MM.1S (cell line): ENCODE measurements at regions not wholly inside any gene's neighbourhood (a gene's known extent, or its start where the extent isn't known, plus 50 kb on each side); places are given as distances from the start of the nearest gene placed in this dataset.

Source experiments
- DNase-seq: peaks from one replicate; pipeline ENCODE4 v3.0.0-alpha.2; 2015
- H2AFZ ChIP-seq: fragments of 300-600 bp; sonication (generic); 2 replicates; pipeline ENCODE4 v1.6.0; 2016; ENCODE audit warnings: antibody characterized with exemption, low read length
- H3F3A ChIP-seq: fragments of 300-600 bp; sonication (generic); 2 replicates; pipeline ENCODE4 v1.6.1; 2016; ENCODE audit warnings: mild to moderate bottlenecking, antibody characterized with exemption, low read length, moderate library complexity, mixed read lengths; ENCODE audit not compliant: insufficient read depth
- H3K27ac ChIP-seq: fragments of 300-600 bp; sonication (generic); 2 replicates; pipeline ENCODE4 v1.5.1; 2016; ENCODE audit warnings: mild to moderate bottlenecking, low read length
- H3K27me3 ChIP-seq: fragments of 300-600 bp; sonication (generic); replicated peaks from 2 replicates; pipeline ENCODE4 v1.6.0; 2016; ENCODE audit warnings: low read length; ENCODE audit not compliant: insufficient read depth
- H3K36me3 ChIP-seq: fragments of 300-600 bp; sonication (generic); replicated peaks from 2 replicates; pipeline ENCODE4 v1.6.1; 2016; ENCODE audit warnings: mild to moderate bottlenecking, low read length, mixed read lengths; ENCODE audit not compliant: insufficient read depth
- H3K4me1 ChIP-seq: fragments of 300-600 bp; sonication (generic); 2 replicates; pipeline ENCODE4 v1.6.1; 2016; ENCODE audit warnings: low read length, mixed read lengths
- H3K4me2 ChIP-seq: fragments of 300-600 bp; sonication (generic); 2 replicates; pipeline ENCODE4 v1.6.0; 2016; ENCODE audit warnings: low read depth, low read length
- H3K4me3 ChIP-seq: fragments of 300-600 bp; sonication (generic); 2 replicates; pipeline ENCODE4 v1.5.1; 2016; ENCODE audit warnings: low read length, mixed read lengths
- H3K79me2 ChIP-seq: fragments of 300-600 bp; sonication (generic); 2 replicates; pipeline ENCODE4 v1.6.1; 2016; ENCODE audit warnings: mixed run types, low read length, mixed read lengths
- H3K9ac ChIP-seq: fragments of 300-600 bp; sonication (generic); 2 replicates; pipeline ENCODE4 v1.6.1; 2016; ENCODE audit warnings: low read length, mixed read lengths
- H3K9me2 ChIP-seq: fragments of 300-600 bp; sonication (generic); replicated peaks from 2 replicates; pipeline ENCODE4 v1.6.1; 2016; ENCODE audit warnings: mild to moderate bottlenecking, low read length, mixed read lengths; ENCODE audit not compliant: insufficient read depth
- H3K9me3 ChIP-seq: fragments of 300-600 bp; sonication (generic); replicated peaks from 2 replicates; pipeline ENCODE4 v1.6.1; 2016; ENCODE audit warnings: mild to moderate bottlenecking, low read length, mixed read lengths; ENCODE audit not compliant: insufficient read depth
- H4K20me1 ChIP-seq: fragments of 300-600 bp; sonication (generic); 2 replicates; pipeline ENCODE4 v1.6.1; 2016; ENCODE audit warnings: mild to moderate bottlenecking, low read length, moderate library complexity, mixed read lengths; ENCODE audit not compliant: insufficient read depth
- CTCF ChIP-seq: fragments of 300-600 bp; sonication (generic); IDR thresholded peaks from 2 replicates; pipeline ENCODE4 v1.5.1; 2016; ENCODE audit warnings: antibody characterized with exemption, low read length, mixed read lengths
- EZH2 ChIP-seq: fragments of 300-600 bp; sonication (generic); optimal IDR thresholded peaks from 2 replicates; pipeline ENCODE3; 2017; ENCODE audit warnings: low read depth, mild to moderate bottlenecking, antibody characterized with exemption, low read length, mixed read lengths
- EZH2phosphoT487 ChIP-seq: fragments of 300-600 bp; sonication (generic); IDR thresholded peaks from 2 replicates; pipeline ENCODE4 v1.6.1; 2018; ENCODE audit warnings: antibody characterized with exemption, low read length

DNA sequence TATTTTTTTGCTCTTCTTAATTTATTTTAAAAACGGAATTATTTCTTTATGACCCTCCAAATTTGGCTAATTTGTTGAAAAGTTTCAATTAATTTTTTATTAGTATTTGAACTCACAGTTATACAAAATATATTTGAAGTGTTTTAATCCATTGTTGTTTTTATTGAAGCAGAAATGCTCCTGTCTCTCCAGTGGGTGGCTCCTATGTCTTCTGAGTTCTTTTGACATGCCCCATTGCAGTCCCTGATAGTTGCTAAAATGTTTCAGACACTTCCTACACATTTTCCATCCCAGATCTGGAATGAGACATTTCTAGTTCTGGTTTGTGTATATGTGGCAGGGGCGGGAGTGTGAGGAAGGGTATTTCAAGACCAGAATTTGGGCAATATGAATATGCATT lies 579.4 kb upstream of the PRR20A start:
- H3K9me3 ChIP-seq = no peaks in the 10 kb centered on the region
- no peaks in the 10 kb centered on the region for H4K20me1 ChIP-seq
- H3K36me3 ChIP-seq = no peaks in the 10 kb centered on the region
- no peak overlapping the region for H2AFZ ChIP-seq
- no peak overlapping the region for H3K9ac ChIP-seq
- TF ChIP-seq CTCF = no peak
- TF ChIP-seq EZH2phosphoT487 = no peak
- TF ChIP-seq EZH2 = no peak
- H3K4me1 ChIP-seq = no peaks in the 10 kb centered on the region
- H3K27me3 ChIP-seq = no peaks in the 10 kb centered on the region
- H3K4me3 ChIP-seq = no peak overlapping the region
- no peaks in the 10 kb centered on the region for H3K9me2 ChIP-seq
- no peak overlapping the region for H3K4me2 ChIP-seq
- no peaks in the 10 kb centered on the region for H3F3A ChIP-seq
- DNase-seq = no peak
- H3K27ac ChIP-seq = no peak overlapping the region
- H3K79me2 ChIP-seq = no peaks in the 10 kb centered on the region

DNA sequence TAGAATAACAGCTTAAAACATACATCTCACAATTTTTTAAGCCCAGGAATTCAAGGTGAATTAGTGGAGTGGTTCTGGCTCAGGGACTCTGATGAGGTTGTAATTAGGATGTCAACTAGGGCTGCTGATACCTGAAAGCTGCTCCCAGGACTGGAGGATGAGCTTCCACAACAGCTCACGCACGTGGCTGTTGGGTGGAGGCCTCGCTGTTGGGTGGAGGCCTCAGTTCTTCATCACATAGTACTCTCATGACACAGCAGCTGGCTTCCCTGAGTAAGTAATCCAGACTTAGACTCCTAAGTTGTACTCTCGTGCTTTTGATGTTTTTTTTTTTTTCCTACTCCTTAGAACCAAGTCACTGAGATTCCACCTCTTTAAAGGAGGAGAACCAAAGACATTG lies 577.1 kb upstream of the PRR20A start:
- no peaks in the 10 kb centered on the region for H3K36me3 ChIP-seq
- H3K9me2 ChIP-seq = no peaks in the 10 kb centered on the region
- no peak overlapping the region for H3K27ac ChIP-seq
- H3K4me1 ChIP-seq = no peaks in the 10 kb centered on the region
- no peaks in the 10 kb centered on the region for H3K9me3 ChIP-seq
- no peaks in the 10 kb centered on the region for H3K79me2 ChIP-seq
- H3K27me3 ChIP-seq = no peaks in the 10 kb centered on the region
- no peak overlapping the region for H2AFZ ChIP-seq
- no peaks in the 10 kb centered on the region for H4K20me1 ChIP-seq
- no peak for DNase-seq
- H3K4me3 ChIP-seq = no peak overlapping the region
- no peak overlapping the region for H3K4me2 ChIP-seq
- H3K9ac ChIP-seq = no peak overlapping the region
- TF ChIP-seq EZH2 = no peak
- TF ChIP-seq CTCF = no peak
- TF ChIP-seq EZH2phosphoT487 = no peak
- no peaks in the 10 kb centered on the region for H3F3A ChIP-seq

DNA sequence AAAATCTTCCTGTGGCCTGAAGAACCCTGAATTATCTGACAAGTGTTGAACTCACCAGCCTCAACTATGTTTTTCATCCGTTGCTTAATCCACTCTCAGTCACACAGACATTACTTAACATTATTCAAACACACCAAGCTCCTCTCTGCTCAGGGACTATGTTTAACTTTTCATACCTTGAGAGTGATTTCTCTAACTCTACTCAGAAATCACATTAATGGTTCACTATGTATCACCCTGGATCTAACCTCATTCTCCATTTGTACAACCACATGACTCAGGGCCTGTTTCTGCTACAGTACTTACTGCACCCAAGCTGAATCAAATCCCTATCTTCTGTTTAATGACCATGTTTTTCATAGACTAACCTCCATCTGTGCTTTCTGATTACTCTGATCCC lies 553.7 kb upstream of the PRR20A start:
- no peaks in the 10 kb centered on the region for H3K36me3 ChIP-seq
- no peak overlapping the region for H2AFZ ChIP-seq
- H3K27ac ChIP-seq = no peak overlapping the region
- H4K20me1 ChIP-seq = no peaks in the 10 kb centered on the region
- no peak overlapping the region for H3K4me3 ChIP-seq
- H3K79me2 ChIP-seq = no peaks in the 10 kb centered on the region
- no peaks in the 10 kb centered on the region for H3K4me1 ChIP-seq
- no peaks in the 10 kb centered on the region for H3K9me2 ChIP-seq
- TF ChIP-seq EZH2 = no peak
- TF ChIP-seq CTCF = no peak
- no peak for TF ChIP-seq EZH2phosphoT487
- no peak overlapping the region for H3K4me2 ChIP-seq
- no peak overlapping the region for H3K9ac ChIP-seq
- no peaks in the 10 kb centered on the region for H3K27me3 ChIP-seq
- no peak for DNase-seq
- H3K9me3 ChIP-seq = no peaks in the 10 kb centered on the region
- no peaks in the 10 kb centered on the region for H3F3A ChIP-seq
